ENCODE measurements at regions not wholly inside any gene's neighbourhood (a gene's known extent, or its start where the extent isn't known, plus 50 kb on each side); places are given as distances from the start of the nearest gene placed in this dataset.

DNA sequence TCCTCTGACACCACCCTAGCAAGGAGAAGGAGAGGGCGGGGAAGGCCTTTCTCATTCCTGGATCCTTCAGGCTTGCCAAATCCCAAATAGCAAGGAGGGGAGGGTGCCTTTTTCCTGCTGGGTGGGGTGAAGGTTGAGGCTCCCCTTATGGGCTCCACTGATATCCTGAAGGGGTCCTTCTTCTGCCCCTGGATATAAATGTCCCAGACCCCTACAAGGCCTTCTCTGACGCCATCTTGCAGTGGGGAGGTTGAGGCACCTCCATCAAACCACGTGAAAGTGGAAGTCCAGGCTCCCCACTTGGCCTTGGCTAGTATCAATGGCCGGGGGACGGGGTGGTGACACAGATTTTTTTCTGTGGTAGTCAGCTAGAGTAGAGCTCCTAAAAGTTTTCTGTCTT lies 371.3 kb downstream of the GLRX3 start:
- TF ChIP-seq, protein P1, sequence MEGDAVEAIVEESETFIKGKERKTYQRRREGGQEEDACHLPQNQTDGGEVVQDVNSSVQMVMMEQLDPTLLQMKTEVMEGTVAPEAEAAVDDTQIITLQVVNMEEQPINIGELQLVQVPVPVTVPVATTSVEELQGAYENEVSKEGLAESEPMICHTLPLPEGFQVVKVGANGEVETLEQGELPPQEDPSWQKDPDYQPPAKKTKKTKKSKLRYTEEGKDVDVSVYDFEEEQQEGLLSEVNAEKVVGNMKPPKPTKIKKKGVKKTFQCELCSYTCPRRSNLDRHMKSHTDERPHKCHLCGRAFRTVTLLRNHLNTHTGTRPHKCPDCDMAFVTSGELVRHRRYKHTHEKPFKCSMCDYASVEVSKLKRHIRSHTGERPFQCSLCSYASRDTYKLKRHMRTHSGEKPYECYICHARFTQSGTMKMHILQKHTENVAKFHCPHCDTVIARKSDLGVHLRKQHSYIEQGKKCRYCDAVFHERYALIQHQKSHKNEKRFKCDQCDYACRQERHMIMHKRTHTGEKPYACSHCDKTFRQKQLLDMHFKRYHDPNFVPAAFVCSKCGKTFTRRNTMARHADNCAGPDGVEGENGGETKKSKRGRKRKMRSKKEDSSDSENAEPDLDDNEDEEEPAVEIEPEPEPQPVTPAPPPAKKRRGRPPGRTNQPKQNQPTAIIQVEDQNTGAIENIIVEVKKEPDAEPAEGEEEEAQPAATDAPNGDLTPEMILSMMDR (IDR thresholded peaks at IDR 0.05; ENCODE audit: insufficient read depth, missing control alignments), result no peak
- FAIRE-seq (no peak), DNase-seq (ENCODE audit: insufficient read length, low spot score) (no peak)

DNA sequence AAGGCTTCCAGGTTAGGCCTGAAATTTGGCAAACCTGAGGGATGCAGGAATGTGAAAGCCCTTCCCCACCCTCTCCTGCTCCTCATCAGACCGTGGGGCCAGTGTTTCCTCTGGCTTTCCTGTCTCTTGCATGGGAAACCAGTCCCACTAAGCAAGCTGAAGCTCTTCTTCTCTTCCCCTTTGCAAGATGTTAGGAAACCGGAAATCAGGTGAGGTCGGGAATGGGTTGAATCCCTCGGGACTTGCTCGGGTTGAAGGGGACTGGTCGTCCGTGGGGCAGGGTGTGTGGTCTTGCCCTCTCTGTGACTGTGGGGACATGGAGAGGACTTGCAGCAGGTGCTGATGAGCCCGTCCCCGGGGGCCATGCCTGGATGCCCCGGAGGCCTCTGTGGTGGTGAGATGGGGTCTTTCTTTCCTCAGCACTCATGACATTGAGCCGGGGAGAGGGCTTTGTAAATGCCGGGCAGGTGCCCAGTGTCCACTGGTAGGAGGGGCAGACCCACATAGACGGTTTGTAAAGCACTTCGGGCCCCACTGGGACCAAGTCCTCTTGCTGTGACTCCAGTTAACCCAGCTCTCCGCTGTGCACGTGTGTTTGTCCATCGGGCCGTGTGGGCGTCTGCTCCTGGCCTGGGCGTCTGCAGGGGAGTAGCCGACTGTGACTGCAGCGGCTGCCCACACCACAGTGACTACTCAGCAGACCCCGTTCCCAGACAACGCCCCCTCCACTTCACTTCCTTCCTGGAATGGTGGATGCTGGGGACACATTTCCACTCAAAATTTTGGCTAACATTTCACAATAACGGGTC lies 373.9 kb downstream of the GLRX3 start:
- TF ChIP-seq, protein P1 (IDR thresholded peaks at IDR 0.05; ENCODE audit: insufficient read depth, missing control alignments), result no peak
- DNase-seq (ENCODE audit: insufficient read length, low spot score) (no peak), FAIRE-seq (no peak)

DNA sequence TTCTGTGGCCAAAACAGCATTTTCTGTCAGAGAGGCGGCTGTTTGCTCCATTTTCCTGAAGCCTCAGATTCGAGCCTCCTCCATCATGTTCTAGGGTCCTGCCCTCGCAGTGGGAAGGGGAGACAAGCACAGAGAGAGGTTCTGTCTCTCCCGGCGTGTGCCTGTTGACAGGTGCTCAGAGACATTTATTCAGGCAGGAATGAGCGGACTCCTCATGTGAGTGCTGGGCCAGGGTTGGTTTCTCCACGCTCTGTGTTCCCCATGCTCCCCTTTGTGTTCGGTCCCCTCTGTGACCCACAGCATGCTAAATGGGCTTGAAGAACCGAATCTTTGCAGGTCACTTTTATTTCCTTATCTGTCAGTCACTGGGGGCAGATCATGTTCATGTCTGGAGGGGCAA lies 374.6 kb downstream of the GLRX3 start:
- TF ChIP-seq, protein P1 (IDR thresholded peaks at IDR 0.05; ENCODE audit: insufficient read depth, missing control alignments), result no peak
- FAIRE-seq (no peak), DNase-seq (ENCODE audit: insufficient read length, low spot score) (no peak)

DNA sequence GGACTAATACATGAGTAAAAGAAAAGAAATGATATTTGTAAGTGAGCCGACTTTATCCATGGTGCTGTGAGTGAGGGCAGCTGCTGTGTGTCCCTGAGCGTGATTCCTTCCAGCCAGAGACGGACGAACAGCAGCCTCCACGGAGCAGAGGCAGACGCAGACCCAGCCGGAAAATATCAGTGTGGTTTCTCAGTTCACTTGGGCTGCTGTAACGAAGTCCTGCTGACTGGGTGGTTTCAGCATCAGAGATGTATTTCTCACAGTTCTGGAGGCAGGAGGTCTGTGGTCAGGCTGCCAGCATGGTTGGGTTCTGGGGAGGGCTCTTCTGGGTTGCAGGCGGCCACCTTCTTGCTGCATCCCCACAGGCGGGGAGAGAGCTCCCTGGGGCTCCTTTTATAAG lies 375.6 kb downstream of the GLRX3 start:
- no peak for DNase-seq (ENCODE audit: insufficient read length, low spot score)
- no peak for FAIRE-seq
- TF ChIP-seq, protein P1 (IDR thresholded peaks at IDR 0.05; ENCODE audit: insufficient read depth, missing control alignments), result no peak

DNA sequence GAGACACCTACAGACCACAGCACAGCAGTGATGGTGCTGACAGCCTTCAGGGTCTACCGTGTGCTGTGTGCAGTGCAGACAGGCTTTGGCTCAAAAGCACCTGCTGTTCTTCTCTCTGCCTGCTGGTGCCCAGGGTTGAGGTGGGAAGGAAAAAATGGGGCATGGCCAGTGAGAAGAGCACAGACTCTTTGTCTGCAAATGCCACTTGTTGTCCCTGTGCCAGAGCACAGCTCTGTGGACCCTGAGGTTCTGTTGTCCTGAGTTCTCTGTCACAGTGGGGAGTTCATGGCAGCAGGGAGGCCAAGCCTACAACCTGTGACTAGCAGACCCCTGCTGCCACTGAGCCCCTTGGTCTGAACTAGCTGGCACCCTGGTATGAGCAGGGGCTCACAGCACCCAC lies 376.7 kb downstream of the GLRX3 start:
- DNase-seq (ENCODE audit: insufficient read length, low spot score) (no peak), FAIRE-seq (no peak)

DNA sequence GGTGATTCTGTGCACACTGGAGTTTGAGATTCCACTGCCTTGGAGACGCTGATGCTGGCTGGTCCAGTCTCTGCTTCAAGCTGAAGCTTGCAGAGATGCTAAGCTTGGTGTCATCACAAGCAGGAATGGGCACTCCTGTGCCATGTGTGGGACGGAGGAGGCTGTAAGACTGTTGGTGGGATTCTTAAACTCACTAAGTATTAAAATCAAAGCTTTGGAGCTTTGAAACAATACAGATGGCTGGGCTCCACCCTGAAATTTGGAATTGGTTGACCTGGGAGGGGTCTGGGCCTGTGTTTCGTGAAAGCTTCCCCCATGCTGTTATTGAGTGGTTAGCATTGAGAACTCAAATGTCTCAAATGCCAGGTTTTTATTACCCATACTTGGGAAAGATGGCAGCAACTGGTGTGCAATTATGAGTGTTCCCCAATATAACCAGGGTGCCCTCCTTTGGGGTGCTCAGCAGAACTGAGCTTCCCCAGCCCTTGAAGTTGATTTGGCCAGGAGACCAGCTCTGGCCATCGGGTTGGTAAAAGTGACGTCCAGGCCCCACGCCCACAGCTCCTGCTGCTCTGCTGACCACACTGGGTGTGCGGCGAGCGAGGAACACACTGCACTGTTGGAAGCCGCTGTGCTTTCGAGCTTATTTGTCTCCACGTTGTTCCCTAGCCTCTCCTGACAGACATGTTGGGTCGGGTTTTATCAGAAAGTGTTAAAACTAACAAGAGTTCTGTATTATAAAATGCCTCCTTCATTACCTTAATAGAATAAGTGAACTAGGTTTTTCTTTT lies 377.7 kb downstream of the GLRX3 start:
- FAIRE-seq (no peak), DNase-seq (ENCODE audit: insufficient read length, low spot score) (no peak)
- TF ChIP-seq, protein P1 (IDR thresholded peaks at IDR 0.05; ENCODE audit: insufficient read depth, missing control alignments), result no peak

More for the DNA sequence above, 376.7 kb downstream of the GLRX3 start:
- TF ChIP-seq, protein P1 (IDR thresholded peaks at IDR 0.05; ENCODE audit: insufficient read depth, missing control alignments), result no peak

DNA sequence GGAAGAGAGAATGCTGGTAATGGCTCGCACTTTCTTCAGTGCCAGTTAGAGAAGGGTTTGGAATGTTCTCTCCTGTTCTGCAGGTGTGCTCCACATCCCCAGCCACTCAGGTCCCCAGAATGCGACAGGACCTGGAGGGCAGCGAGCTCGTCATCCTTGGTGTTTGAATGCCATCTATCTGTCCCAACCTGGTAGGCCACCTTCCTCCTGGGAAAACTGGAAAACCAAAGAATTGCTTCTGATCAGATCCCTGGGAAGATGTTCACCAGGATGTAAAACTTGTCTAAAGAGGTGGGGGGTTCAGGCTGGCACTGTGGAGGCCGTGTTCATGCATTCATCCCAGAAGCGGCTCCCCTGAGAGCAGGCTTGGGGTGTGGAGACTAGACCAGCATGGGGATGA lies 379.5 kb downstream of the GLRX3 start:
- DNase-seq (ENCODE audit: insufficient read length, low spot score) (no peak), FAIRE-seq (no peak)
- TF ChIP-seq, protein P1 (IDR thresholded peaks at IDR 0.05; ENCODE audit: insufficient read depth, missing control alignments), result no peak

All from D721Med (cell line).